Activated gamma-delta T cell treated with Interleukin-2 at 50 U/mL for 16 hours (primary cell): ENCODE measurements at regions not wholly inside any gene's neighbourhood (a gene's known extent, or its start where the extent isn't known, plus 50 kb on each side); places are given as distances from the start of the nearest gene placed in this dataset.

Experiments used
- DNase-seq: peaks from one replicate; pipeline ENCODE4 v3.0.0-alpha.2; 2020

DNA sequence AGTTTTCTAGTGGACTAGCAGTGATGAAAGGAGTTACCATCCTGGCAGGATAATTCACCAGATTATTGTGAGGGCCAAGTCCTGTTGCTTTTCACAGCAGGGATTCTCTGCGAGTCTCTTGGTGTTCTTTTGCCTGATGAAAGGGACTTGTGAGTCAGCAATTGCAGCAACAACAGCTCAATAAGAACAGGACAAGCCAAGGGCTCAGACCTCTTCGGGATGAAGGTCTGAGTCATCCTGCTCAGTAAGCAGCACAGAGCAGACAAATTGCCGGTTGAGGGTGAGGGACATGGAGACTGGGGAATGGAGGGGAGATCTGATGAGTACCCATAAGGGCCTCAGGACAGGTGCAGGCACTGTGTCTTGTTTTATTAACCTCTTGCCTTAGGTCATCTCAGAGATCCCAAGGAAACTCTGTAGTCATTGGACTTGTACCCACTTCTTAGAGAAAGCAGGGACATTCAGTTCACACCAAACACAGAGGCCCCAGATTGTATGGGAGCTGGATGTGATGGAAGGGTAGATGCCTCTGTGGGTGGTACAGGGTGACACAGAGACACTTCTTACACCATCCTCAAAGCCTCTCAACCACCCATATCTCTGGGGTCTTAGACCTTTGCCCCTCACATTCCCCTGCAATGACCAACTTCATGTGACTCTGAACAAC, 173.8 kb upstream of the TLE3 start:
- DNase-seq, result no peak

DNA sequence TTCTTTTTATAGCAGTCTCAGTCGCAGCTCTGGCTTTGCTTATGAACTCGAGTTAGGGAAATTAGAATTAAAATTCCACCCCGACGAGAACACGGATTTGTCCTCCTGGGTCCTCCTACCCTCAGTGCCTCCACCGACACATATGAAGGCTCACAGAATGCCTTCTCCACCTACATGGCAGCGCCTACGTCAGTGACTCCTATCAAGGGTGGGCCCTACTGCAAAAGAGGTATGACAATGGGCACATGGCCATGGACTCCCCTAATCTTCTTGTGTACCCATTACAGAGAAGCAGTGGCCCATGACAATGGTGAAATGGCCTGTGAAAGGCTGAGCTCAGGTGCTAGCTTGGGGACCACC, 173.0 kb upstream of the TLE3 start:
- DNase-seq, result no peak

GRCh38 chr15:70269991-70270751, 172.5 kb upstream of the TLE3 start:
- DNase-seq, result no peak

GRCh38 chr15:70269311-70269911, 171.7 kb upstream of the TLE3 start:
- DNase-seq, result no peak

GRCh38 chr15:70268698-70269251, 171.1 kb upstream of the TLE3 start:
- DNase-seq, result no peak

- no peak for DNase-seq
Observed at GRCh38 chr15:70267879-70268278, 170.2 kb upstream of the TLE3 start.

- DNase-seq, result no peak
Observed at GRCh38 chr15:70267306-70267705, 169.6 kb upstream of the TLE3 start.

GRCh38 chr15:70266412-70267121, 168.8 kb upstream of the TLE3 start:
- DNase-seq, result no peak

- DNase-seq, result no peak
Observed at GRCh38 chr15:70265986-70266385, 168.3 kb upstream of the TLE3 start.

GRCh38 chr15:70265466-70265978, 167.8 kb upstream of the TLE3 start:
- no peak for DNase-seq

GRCh38 chr15:70264738-70265465, 167.2 kb upstream of the TLE3 start:
- no peak for DNase-seq

GRCh38 chr15:70264014-70264582, 166.4 kb upstream of the TLE3 start:
- DNase-seq, result no peak

DNA sequence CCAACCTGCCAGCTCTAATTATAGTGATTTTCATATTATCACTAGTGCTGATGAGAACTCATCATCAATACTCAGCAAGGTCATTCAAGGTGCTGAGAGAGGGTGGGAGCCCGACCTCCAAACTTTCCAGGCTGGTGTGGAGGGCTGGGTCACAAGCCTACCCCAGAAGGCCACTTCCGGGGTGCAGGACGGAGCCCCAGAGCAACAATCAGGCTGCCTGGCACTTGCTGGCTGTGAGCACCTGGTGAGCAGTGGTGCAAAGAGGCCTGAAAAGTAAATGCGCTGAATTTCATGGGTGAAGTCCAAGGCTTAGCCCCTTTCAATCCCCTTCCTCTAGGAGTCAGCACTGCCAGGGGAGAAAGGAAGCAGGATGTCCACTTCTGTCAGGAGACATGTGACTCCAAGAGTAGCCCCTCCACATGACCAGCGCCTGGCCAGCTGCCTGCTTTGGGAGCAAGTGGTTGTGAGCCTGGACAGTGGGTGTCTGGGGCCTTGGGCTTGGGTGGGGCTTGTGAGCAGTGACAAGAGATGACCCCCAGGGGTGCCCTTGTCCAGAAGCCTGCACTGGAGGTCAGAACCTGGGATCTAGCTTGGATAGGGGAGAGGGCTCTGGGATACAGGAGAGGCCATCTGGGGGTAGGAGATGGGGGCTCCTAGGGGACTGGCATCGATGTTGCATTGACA, 165.0 kb upstream of the TLE3 start:
- no peak for DNase-seq

DNA sequence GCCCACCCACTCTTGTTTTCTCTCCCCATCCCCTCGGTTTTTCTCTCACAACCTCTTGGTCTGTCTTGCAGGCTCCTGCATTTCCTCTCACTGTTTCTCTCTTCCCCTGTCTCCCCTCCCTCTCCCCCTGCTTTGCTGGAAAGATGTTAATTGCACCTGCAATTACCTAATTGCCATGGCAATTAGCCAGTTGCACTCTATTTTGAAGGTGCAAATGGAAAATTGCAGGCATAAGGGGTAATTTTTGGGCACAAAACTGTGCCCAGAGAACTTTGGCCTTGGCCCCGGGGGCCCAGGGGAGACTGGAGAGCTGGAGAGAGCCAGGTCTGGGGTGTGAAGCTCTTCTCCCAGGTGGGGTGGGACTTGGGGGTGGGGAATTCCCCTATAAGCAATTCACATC, 164.5 kb upstream of the TLE3 start:
- DNase-seq, result no peak

DNA sequence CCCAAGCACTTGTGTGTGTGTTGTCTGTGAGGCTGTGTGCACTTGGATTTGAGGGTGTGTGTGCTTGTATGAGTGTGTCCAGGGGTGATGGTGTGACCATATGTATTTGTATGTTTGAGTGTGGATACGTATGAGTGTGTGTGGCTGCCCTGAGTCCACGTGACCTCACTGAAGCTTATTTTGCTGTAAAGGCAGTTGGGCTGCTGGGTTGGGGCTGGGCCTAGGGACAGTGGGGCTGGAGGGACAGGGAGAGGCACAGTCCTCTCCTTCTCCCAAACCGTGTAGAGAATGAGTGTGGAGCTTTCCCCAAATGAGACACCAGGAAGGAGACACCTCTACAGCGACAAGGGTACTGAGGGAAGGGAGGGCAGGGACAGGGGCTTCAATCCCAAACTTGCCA, 163.4 kb upstream of the TLE3 start:
- DNase-seq, result no peak

- DNase-seq, result no peak
Observed at GRCh38 chr15:70260580-70260979, 162.9 kb upstream of the TLE3 start.

DNA sequence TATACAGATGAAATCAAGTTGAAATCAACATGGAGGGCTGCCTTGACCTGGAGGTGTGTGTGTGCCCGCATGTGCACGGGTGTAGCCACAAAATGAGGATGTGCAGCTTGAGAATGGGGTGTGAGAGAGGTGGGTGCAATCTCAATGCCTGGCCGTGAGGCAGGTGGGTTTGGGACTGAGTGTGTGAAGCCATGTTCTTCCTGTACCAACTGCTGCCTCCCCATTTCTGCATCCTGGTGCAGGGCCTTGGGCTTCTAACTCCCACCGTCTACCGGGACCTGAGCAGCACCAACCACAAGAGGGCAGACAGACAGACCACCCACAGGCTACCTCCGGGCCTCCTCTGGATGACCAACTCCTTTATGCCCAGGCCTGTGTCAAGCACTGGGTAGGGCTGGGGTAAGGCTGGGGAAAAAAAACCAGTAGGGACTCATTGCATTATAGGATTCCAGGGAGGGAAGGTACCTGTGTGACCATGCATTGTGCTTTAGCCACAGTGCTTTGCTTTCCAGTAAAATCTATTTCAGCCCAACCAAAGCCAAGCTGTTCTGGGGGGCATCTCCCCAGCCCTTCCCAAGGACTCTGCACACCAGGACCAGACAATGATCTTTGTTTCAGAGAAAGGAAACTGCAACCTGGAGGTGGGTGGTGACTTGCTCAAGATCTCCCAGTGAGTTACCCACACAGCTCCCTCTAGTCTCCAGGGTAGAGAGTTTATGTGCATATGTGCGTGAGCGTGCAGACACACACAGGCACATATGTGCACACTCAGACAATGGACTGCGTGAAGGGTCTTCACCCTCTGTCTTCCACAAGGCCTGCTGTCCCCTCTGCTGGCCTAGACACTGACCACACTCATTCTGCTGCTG, 162.2 kb upstream of the TLE3 start:
- no peak for DNase-seq

- peak; percentile 52 for DNase-seq
Observed at GRCh38 chr15:70259028-70259424, 161.3 kb upstream of the TLE3 start.

DNA sequence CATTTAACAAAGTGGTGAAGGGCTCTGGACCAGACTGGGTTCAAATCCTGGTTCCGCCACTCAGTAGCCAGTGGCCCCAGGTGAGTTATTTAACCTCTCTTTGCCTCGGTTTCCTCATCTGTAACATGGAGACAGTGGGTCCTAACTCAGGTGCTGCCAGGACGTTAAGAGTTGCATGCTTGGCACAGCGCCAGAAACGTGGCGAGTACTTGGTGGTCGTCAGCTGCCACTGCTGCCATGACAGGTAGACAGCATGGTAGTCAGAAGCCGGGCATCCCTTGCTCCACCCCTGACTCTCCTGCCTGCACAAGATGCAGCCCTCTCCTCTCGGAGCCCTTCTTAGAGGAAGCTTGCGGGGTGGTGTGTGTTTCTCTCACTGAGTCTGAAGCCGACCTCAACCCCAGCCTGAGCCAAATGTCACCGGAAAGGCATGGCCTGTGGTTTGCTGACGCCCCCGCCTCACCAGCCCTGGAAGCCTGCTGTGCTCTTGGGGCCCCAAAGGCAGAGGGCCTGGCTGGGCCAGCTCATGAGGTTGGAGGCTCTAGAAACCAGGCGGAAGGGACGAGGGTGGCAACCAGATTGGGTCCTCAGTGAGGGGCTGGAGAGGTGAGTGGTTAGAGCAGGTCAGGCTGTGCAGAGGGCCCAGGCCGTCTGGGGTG, 160.8 kb upstream of the TLE3 start:
- peak; percentile 59 for DNase-seq
